ENCODE measurements at regions not wholly inside any gene's neighbourhood (a gene's known extent, or its start where the extent isn't known, plus 50 kb on each side); places are given as distances from the start of the nearest gene placed in this dataset.

GRCh38 chr16:64544859-64545258 lies 577.0 kb downstream of the CDH11 start:
- DNase-seq, result no peak
- H3K27ac Mint-ChIP-seq (ENCODE audit: unreplicated experiment), result no peak overlapping the region
- H3K4me3 Mint-ChIP-seq (ENCODE audit: unreplicated experiment), result no peak overlapping the region
- H3K4me1 Mint-ChIP-seq (ENCODE audit: low read depth, unreplicated experiment), result no peaks in the 10 kb centered on the region
- ChIA-PET CTCF (no interaction called here), POLR2A (no interaction called here)
- H3K36me3 ChIP-seq (ENCODE audit: control insufficient read depth, insufficient read depth, low read length), result no peaks in the 10 kb centered on the region
- H3K27me3 ChIP-seq (replicated peaks; ENCODE audit: control insufficient read depth, insufficient read depth, low read length), result no peaks in the 10 kb centered on the region
- H3K4me3 ChIP-seq (ENCODE audit: low read depth, low read length), result no peak overlapping the region
- H3K4me1 ChIP-seq, result no peaks in the 10 kb centered on the region
- H3K9me3 Mint-ChIP-seq (ENCODE audit: unreplicated experiment), result no peaks in the 10 kb centered on the region
- intact Hi-C loops (cut with micrococcal nuclease; ENCODE audit: unreplicated experiment), result loop anchor here (10.0 kb wide), 1 partner anchor 450 kb away; no protein-coding TSS in a partner anchor
- BruUV-seq (replicated peaks), result no TSS peak
- no peaks in the 10 kb centered on the region for H3K9me3 ChIP-seq
- H3K36me3 Mint-ChIP-seq (ENCODE audit: insufficient read depth, unreplicated experiment), result no peaks in the 10 kb centered on the region
- H3K27me3 Mint-ChIP-seq (ENCODE audit: insufficient read depth, unreplicated experiment), result peaks cover 2% of the 10 kb centered on the region
- TF ChIP-seq CTCF (IDR thresholded peaks at IDR 0.05; ENCODE audit: insufficient read depth in 1 of 2, low read depth in 1 of 2, low read length in 1 of 2, severe bottlenecking in 1 of 2, unreplicated experiment in 1 of 2), result no peak

GRCh38 chr16:64543441-64543840 lies 578.4 kb downstream of the CDH11 start:
- intact Hi-C loops (cut with micrococcal nuclease; ENCODE audit: unreplicated experiment), result loop anchor here (10.0 kb wide), 1 partner anchor 449 kb away; no protein-coding TSS in a partner anchor
- H3K9me3 ChIP-seq, result no peaks in the 10 kb centered on the region; the same call in 1 of the 2 replicates
- no peaks in the 10 kb centered on the region for H3K4me1 Mint-ChIP-seq (ENCODE audit: low read depth, unreplicated experiment)

GRCh38 chr16:64543031-64543430 lies 578.8 kb downstream of the CDH11 start:
- ChIA-PET POLR2A (no interaction called here), CTCF (no interaction called here)
- Mint-ChIP-seq H3K27ac (ENCODE audit: unreplicated experiment) (no peak overlapping the region), H3K36me3 (ENCODE audit: insufficient read depth, unreplicated experiment) (no peaks in the 10 kb centered on the region), H3K27me3 (ENCODE audit: insufficient read depth, unreplicated experiment) (peaks cover 2% of the 10 kb centered on the region), H3K9me3 (ENCODE audit: unreplicated experiment) (peaks cover 11% of the 10 kb centered on the region), H3K4me1 (ENCODE audit: low read depth, unreplicated experiment) (no peaks in the 10 kb centered on the region), H3K4me3 (ENCODE audit: unreplicated experiment) (no peak overlapping the region)
- TF ChIP-seq CTCF (IDR thresholded peaks at IDR 0.05; ENCODE audit: insufficient read depth in 1 of 2, low read depth in 1 of 2, low read length in 1 of 2, severe bottlenecking in 1 of 2, unreplicated experiment in 1 of 2), result no peak
- no peak for DNase-seq
- Histone ChIP-seq H3K27me3 (replicated peaks; ENCODE audit: control insufficient read depth, insufficient read depth, low read length) (no peaks in the 10 kb centered on the region), H3K4me3 (ENCODE audit: low read depth, low read length) (no peak overlapping the region), H3K36me3 (ENCODE audit: control insufficient read depth, insufficient read depth, low read length) (no peaks in the 10 kb centered on the region), H3K4me1 (no peaks in the 10 kb centered on the region), H3K9me3 (no peaks in the 10 kb centered on the region; the same call in 1 of the 2 replicates)
- BruUV-seq (replicated peaks), result no TSS peak
- intact Hi-C loops (cut with micrococcal nuclease; ENCODE audit: unreplicated experiment), result loop anchor here (10.0 kb wide), 1 partner anchor 448 kb away; no protein-coding TSS in a partner anchor

More at GRCh38 chr16:64543441-64543840, 578.4 kb downstream of the CDH11 start:
- Mint-ChIP-seq H3K36me3 (ENCODE audit: insufficient read depth, unreplicated experiment) (no peaks in the 10 kb centered on the region), H3K9me3 (ENCODE audit: unreplicated experiment) (peaks cover 11% of the 10 kb centered on the region), H3K27me3 (ENCODE audit: insufficient read depth, unreplicated experiment) (peaks cover 2% of the 10 kb centered on the region), H3K27ac (ENCODE audit: unreplicated experiment) (no peak overlapping the region), H3K4me3 (ENCODE audit: unreplicated experiment) (no peak overlapping the region)
- no peak overlapping the region for H3K4me3 ChIP-seq (ENCODE audit: low read depth, low read length)
- H3K36me3 ChIP-seq (ENCODE audit: control insufficient read depth, insufficient read depth, low read length), result no peaks in the 10 kb centered on the region
- ChIA-PET POLR2A (no interaction called here), CTCF (no interaction called here)
- no peak for TF ChIP-seq CTCF (IDR thresholded peaks at IDR 0.05; ENCODE audit: insufficient read depth in 1 of 2, low read depth in 1 of 2, low read length in 1 of 2, severe bottlenecking in 1 of 2, unreplicated experiment in 1 of 2)
- H3K4me1 ChIP-seq, result no peaks in the 10 kb centered on the region
- no peak for DNase-seq
- no TSS peak for BruUV-seq (replicated peaks)
- H3K27me3 ChIP-seq (replicated peaks; ENCODE audit: control insufficient read depth, insufficient read depth, low read length), result no peaks in the 10 kb centered on the region
